ENCODE measurements at regions not wholly inside any gene's neighbourhood (a gene's known extent, or its start where the extent isn't known, plus 50 kb on each side); places are given as distances from the start of the nearest gene placed in this dataset.

DNA sequence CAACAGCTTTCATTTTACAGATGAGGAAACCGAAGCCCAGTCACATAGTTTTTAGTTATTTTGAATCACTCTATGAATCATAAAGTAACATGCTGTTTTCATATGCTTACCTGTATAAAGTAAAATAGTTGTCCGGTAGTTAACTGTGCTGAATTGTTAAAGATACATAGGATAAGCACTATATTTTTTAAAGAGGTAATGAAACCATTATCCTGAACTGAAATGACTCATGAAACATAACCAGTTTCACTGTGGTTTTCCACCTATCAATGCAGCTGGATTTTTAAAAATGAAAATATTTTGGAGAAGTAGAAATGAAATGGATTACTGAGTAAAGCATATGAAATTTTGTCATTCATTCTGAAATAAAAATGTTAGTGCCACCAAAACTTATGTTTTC lies 655.0 kb downstream of the OLFM4 start:
- DNase-seq (ENCODE audit: low read depth), result no peak

DNA sequence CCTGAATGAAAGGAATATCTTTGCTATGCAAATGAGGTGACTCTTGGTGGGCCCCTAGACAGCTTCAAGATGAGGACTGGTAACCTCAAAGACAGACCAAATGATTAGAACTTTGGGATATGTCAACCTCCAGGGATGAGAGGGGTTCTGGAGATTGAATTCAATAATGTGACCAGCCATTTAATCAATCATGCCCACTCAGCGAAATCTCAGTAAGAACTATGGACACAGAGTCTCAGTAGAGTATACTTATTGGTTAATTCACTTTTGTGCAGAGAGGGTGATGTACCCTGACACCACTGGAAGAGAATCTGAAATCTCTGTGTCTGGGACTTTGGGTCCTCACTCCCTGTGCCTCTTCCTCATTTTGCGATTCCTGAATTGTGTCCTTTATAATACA lies 662.8 kb downstream of the OLFM4 start:
- no peak for DNase-seq (ENCODE audit: low read depth)

DNA sequence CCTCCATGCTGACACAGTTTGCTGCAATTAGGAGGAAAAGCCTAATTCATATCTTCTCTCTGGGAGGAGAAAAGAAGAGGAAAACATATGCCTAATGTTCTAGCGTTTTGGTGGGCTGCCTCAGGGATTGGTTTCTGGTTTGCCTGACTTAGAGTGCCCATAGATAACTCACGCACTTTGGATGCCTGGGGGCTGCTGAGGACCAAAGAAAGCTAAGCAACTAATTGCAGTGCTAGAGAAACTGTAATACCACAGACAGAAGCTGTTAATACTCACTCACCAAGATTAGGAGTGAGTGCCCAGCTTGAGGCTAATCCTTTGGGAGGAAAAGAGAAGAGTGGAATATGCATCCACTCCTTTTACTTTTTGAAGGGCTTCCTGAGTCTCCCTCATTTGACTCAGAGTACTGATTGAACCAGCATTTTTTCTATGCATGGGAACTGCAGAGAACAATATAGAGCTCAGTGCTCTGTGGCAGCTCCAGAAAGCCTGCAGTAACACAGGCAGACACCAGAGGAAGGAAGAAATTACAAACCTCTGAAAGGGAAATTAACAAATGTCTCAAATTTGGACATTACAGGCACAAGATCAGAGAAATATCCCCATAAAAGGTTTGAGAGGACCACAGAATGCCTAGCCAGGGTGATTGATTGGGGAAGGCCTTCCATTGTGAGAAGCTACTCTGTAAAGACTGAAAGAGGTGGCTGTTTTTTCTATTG lies 666.4 kb downstream of the OLFM4 start:
- DNase-seq (ENCODE audit: low read depth), result no peak

DNA sequence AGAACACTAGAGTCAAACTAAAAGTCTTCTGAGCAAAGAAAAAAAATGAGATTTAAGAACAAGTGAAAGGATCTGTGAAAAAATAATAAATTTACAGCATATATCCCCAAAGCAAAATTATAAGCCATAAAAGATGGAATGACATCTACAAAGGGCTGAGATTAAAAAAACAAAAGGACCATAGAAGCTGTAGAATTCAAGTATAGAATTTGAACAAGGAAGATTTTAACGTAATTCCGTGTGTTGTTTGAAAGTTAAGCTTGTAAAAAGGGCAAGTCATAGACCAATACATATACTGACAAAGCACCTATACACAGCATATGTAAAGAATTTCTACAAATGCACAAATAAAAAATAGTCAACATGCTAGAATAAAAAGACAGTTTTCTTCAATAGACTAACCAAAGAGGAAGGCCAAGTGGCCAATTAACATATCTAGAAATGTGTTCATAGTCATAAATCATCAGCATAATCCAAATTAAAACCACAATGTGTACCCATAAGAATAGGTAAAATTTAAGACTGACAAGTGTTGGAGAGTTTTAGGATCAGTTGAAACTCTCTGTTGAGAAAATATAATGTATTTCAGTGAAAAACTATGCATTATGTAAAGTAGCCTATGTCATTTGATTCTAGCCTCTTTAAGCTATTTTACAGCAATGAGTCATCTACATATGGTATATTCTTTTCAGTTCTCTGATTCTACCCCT lies 674.9 kb downstream of the OLFM4 start:
- DNase-seq (ENCODE audit: low read depth), result no peak

DNA sequence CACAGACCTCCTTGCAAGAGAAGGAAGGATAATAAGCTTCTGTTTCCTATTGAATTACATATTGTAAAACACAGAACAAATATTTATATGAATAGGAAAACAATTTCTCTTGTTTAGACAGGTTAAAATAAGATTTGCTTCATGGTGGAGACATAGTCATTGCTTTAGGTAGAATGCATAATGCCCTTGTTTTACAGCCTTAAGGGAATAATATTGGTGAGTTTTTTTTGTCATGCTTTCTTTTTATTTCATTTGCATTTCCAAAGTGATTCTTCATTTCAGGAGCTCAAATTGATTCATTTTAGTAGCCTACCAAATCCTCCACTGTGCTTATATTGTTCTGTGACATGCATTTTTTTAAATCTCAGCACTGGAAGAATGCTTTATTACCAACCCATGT lies 690.7 kb downstream of the OLFM4 start:
- DNase-seq (ENCODE audit: low read depth), result no peak

DNA sequence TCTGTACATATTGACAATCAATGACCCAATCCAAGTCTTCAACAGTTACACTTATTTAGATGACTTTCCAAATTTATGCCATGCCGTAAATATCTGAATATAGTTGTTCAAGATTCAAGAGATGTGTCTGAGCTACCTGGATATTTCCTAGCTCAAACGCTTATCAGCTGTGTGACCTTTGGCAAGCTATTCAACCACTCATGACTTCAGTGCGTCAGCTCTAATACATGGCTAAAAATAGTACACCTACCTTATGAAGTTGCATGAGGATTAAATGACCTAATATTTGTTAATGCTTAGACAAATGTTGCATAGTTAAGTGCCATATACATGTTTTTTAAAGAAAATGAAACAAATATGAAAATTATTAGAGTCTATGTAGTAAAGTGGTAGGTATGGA lies 704.1 kb downstream of the OLFM4 start:
- DNase-seq (ENCODE audit: low read depth), result no peak

DNA sequence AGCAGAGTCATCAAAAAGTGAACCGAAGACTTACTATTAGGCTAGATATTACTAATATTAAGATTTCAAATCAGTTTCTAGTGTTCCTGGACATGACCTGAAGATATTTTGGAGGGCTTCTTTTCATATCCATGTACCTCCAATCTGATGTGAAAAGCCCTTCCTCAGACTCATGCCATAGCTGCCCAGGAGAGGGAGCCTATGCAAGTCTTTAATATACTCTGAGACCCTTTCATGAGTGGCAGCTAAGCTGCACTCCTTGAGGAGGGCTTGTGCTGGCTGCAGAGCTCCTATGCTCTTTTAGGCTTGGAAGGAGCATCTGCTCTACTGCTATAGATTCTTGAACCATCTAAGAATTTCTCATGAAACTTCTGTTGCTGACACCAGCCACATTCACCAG lies 715.3 kb downstream of the OLFM4 start:
- no peak for DNase-seq (ENCODE audit: low read depth)

DNA sequence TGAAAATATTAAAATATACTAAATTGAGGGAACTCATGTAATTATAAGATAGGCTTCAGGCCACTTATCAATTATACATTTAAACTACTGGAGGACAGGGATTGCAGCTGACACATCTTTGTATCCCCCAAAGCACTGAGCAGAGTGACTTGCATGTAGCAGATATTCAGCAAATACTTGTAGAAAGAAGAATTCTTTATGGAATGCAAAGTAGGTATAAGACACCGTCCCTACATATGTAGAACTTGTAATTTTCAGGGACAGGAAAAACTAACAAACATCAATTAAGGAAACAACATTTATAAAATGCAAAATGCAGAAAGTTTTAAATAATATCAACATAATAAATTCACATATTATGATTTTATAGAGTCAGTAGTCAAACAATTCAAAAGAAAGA lies 719.2 kb downstream of the OLFM4 start:
- DNase-seq (ENCODE audit: low read depth), result no peak

DNA sequence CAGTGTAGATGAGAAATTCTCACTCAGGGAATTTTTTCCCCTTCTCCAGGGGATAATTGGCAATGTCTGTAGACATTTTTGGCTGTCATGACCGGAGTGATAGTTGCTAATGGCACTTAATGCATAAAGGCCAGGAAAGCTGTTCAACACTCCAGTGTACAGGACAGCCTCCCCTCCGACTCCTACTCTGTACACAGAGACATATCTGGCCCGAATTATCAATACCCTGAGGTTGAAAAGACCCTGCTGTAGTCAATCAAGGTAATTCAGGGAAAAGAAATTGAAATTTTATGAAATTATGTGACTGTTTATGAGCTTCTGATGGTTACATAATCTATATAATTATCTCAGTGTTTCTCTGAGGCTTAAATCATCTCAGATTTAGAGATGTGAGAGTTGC lies 720.7 kb downstream of the OLFM4 start:
- no peak for DNase-seq (ENCODE audit: low read depth)

DNA sequence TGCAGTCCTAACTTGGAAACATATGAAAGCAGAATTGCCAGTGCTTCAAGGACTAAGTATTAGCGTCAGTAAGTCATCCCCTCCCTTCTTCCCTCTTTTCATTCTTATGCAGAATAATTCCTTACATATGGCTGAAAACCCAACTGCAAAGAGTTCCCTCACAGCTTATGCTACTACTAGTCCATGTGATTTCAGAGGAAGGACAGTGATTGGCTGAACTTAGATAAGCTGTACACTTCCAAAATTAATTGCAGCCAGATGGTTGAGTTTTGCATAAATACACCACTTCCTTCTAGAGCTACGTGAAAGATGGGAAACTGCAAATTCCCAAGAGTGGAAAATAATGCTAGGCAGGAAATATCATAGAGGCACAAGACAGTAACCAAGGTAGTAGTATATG lies 730.4 kb downstream of the OLFM4 start:
- DNase-seq (ENCODE audit: low read depth), result no peak

DNA sequence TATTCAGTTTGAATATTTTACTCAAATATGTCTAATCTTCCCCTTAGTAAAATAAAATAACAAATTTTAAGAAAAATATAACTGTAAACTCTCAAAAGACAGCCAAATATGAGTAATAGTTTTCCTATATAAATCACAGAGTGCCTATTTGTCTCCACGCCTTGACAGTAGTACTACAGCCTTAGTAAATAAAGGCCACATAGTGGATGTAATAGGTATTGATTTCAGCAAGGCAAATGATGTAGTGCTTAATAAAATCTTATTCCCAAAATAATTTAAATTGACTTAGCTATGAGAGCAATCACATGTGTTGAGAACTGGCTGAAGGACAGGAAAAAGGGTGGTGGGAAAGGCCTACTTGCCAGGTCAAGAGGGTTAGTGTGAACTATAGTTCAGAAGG lies 747.2 kb downstream of the OLFM4 start:
- no peak for DNase-seq (ENCODE audit: low read depth)

DNA sequence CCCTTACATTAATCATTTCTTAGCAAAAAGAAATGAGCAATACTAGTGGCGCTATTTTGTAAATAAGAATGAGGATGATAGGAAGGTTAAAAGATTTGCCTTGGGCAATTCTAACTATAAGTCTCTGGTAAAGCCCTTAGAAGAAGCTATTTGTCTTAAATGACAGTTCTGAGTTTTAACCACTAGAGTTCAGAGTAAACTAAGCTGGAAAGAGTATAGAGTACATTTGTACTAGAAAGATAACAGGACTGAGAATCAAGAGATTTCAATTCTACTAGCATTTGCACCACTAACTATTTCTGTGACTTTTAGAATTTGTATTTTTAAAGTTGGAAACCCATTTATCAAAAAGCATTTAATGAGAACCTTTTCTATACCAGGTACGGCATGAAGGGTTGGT lies 750.3 kb downstream of the OLFM4 start:
- DNase-seq (ENCODE audit: low read depth), result no peak

DNA sequence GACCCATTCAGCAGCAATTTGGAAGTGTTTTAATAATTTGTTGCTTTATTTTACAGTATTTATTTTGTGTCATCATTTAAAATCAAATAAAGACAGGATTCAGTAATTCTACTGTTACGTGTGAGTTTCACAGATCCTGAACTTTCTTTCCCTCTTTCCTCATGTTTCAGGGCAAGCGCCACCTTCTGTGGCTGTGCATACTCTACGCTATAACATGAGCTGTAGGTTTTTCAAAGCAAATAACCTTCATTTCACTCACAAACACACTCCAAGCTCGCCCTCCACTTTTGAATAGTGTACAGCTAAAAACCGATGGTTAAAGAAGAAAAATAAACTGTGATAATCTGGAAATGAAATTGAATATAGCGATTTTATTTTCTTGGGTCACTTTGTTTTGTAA lies 753.3 kb downstream of the OLFM4 start:
- no peak for DNase-seq (ENCODE audit: low read depth)

DNA sequence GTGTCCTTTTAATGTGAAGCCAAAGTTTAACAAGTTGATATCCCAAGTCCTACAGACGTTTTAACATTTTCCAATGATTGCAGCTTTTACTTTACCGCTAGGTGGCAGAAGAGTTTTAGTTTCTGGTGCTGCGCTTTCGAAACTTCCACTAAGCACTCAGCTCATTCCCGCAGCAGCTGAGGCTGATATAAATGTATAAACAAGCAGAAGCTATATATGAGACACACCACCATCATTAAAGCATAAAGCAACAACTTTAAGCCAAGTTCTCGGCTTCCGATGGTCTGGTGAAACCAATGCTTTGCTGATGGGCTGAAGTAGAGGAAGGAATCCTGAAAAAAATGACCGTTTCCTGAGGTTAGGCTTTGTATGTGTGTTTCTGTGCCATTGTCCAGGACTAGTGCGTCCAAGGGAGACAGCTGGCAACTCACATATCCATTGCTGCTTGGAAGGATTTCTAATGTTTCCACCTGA lies 753.9 kb downstream of the OLFM4 start:
- DNase-seq (ENCODE audit: low read depth), result peak; percentile 0

DNA sequence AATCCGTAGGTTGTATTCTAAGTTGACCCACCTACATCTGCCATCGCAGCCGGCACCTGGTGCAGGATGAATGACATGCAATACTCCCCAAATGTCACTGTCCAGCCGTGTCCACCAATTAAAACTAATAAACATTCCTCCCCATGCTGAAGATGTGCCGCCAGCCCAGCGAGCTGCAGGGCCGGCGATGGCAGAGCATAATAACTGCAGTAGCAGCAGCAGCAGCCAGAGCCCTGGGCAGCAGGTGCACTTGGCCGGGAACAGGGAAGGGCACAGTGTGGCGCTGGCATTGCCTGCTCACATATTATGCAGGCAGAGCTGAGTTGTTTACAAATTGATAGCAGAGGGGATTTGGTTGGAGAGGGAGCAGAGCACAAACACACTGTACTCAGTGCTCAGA lies 754.9 kb downstream of the OLFM4 start:
- no peak for DNase-seq (ENCODE audit: low read depth)

DNA sequence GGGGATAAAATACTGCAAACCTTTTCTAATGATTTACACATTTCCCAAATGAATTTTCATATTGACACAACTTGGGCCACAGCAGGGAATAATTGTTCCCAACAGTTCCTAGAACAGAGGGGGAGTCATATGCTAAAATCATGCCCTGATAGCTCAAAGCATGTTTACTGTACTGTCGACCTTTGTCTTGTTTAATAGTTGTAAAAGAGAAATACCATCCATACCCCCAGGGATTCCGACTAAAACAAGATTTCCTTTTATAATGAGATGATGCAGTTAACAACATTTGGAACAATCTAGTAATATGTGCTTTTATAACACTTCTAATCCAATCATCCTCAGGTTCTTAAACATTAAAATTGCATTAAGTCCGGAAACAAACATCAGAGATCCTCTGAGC lies 759.7 kb downstream of the OLFM4 start:
- no peak for DNase-seq (ENCODE audit: low read depth)

DNA sequence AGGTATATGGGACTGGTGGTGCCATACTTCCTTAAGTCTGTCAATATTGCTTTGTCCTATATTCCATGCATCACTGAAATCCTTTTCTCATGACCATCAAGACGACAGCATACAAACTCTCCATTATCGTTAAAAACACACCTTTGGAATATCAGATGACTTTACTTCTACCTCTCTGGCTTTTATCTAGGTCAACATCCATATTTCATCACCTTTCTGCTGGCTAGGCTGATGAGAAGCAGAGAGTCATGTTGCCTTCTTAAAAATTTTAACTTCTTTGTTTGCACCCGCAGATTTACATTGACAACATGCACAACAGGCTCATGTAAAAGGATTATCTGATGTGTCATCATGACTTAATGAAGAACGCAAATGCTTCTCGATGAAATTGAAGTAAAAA lies 771.4 kb downstream of the OLFM4 start:
- DNase-seq (ENCODE audit: low read depth), result no peak

DNA sequence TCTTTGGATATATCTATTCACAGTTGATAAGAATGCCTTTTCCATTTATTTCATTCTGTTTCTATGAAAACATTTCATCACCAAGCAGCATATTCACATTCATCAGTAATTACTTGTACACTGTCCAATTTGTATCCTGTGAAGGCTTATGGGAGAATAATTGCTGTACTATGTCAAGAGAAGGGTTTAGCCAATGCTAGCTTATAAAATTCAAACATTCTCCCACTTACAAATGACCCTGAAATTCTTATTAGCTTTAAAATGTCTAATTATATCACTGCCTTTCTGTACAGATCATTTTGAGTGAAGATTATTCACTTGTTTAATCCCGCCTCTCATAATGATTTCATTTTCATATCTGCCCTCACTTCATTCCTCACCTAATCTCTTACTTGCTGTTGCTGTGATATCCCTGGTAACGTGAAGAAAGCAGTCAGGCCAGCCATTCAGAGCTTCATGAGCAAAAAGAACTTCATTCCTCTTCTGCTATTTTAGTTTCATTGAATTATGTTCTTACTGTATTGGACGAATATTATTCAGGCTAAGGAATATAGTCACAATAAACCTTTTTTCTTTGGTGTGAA lies 778.7 kb downstream of the OLFM4 start:
- DNase-seq (ENCODE audit: low read depth), result no peak

DNA sequence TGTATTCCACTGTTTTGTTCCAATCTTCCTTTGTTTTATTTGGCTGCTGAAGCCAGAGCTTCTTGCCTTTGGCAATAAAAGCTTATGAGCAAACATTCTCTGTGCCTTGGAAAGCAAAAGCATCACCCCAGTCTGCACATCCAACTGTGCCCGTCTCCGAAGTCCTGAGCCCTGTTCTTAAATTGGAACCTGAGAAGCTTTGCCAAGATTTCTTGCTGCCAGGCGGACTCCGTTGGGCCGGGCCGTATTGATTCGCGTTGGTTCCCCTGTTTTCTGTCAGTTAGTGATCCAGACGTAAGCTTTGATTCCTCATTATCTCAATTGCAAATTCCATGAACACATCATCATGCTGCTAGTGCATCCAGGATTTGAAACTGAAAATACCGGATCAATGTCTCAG lies 793.0 kb downstream of the OLFM4 start:
- DNase-seq (ENCODE audit: low read depth), result no peak

DNA sequence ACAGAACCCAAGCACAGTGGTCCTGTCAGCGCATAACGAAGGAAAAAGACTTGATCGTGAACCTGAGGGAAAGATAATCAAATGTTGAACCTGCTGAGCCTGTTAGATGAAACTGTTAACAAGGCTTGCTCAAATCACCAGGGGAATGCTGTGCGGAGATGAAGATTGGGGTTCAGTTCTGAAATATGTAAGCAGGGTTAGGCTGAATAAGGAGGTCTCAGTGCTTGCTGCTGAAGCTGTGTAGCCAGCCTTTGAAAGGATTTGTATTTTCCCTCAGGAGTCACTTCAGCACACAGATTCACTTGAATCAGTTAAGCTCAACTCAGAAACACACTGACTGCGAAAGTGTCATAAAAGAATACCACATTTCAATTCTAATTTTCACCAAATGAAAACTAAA lies 793.5 kb downstream of the OLFM4 start:
- DNase-seq (ENCODE audit: low read depth), result no peak

DNA sequence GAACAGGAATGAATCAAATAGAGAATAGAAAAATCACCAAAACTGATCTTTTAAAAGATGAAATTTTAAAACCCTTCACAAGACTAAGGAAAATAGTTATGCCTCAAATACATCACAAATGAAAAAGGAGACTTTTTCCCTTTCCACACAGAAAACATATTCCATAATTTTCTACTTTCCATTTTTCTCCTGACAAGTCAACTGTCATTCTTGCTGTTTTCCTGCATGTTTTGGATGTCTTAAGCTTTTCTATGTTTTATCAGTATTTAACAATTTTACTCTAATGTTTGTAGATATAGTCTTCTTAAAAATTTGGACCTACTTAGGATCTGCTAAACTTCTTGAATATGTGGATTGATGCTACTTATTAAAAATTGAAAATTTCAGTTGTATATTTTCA lies 810.8 kb downstream of the OLFM4 start:
- no peak for DNase-seq (ENCODE audit: low read depth)

DNA sequence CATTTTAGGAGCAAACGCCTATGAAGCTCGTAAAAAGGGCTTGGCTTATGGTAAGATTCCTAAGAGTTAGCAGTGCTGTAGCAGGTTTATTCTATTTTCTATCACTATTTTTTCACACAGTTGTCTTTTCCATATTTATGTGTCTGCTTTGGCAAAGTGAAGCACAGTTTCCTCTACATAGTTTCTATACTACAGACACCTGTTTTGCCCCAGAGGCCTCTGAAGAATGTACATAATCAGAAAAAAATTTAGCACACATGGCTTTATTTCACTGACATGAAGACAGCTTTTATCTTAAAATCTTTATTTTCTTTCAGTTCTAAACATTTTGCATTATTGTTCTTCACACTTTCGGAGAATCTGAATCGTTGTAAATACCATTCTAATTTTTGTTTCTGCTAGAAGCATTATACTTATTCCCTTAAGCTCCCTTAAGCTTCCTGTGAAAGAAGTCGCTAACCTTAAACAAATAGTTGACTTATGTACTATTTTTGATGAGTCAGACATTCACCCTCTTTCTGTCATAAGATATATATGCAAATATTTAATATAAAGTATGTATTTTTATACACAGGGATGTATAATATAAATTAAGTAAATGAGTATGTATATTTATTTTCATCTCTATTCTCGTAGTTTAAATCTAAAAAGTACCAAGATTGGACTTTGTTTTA lies 816.0 kb downstream of the OLFM4 start:
- DNase-seq (ENCODE audit: low read depth), result no peak

DNA sequence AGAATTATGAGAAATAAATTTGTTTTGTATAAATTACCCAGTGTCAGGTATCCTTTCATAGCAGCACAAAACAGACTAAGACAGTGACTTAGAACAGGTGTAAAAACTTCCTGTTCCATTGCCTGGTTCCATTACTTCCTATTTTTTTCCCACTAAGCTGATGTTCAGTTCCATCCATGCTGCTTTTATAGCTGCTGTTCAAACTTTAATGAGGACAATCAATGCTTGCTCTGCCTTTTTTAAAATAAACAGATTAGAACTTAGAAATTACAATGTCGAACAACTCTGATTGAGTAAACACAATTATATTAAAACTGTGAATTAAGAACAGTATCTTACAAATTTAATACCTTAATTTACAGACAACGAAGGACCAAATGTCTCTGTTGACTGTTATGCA lies 818.9 kb downstream of the OLFM4 start:
- DNase-seq (ENCODE audit: low read depth), result no peak

Data from Daoy (cell line).